ENCODE measurements at regions not wholly inside any gene's neighbourhood (a gene's known extent, or its start where the extent isn't known, plus 50 kb on each side); places are given as distances from the start of the nearest gene placed in this dataset.
A peak's percentile ranks its signal among the peaks of the same experiment; 100 is the strongest.

- H3K27me3 ChIP-seq = no peaks in the 10 kb centered on the region
- H3K36me3 ChIP-seq = no peaks in the 10 kb centered on the region
- peak overlapping the region; percentile 41 for H3K4me3 ChIP-seq (ENCODE audit: low read depth, low read length)
- TF ChIP-seq, protein P1, sequence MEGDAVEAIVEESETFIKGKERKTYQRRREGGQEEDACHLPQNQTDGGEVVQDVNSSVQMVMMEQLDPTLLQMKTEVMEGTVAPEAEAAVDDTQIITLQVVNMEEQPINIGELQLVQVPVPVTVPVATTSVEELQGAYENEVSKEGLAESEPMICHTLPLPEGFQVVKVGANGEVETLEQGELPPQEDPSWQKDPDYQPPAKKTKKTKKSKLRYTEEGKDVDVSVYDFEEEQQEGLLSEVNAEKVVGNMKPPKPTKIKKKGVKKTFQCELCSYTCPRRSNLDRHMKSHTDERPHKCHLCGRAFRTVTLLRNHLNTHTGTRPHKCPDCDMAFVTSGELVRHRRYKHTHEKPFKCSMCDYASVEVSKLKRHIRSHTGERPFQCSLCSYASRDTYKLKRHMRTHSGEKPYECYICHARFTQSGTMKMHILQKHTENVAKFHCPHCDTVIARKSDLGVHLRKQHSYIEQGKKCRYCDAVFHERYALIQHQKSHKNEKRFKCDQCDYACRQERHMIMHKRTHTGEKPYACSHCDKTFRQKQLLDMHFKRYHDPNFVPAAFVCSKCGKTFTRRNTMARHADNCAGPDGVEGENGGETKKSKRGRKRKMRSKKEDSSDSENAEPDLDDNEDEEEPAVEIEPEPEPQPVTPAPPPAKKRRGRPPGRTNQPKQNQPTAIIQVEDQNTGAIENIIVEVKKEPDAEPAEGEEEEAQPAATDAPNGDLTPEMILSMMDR (IDR thresholded peaks at IDR 0.05; ENCODE audit: low read depth, low read length) = no peak
- peaks cover 30% of the 10 kb centered on the region for H3K4me1 ChIP-seq
- DNase-seq = peak; percentile 93
- H3K9me3 ChIP-seq = no peaks in the 10 kb centered on the region
Observed at GRCh38 chr4:56240554-56241174, 146.6 kb downstream of the AASDH start.

GRCh38 chr4:56238251-56238650 is 149.0 kb downstream of the AASDH start:
- Histone ChIP-seq H3K4me1 (peaks cover 47% of the 10 kb centered on the region), H3K36me3 (no peaks in the 10 kb centered on the region), H3K4me3 (ENCODE audit: low read depth, low read length) (no peak overlapping the region), H3K9me3 (no peaks in the 10 kb centered on the region), H3K27me3 (no peaks in the 10 kb centered on the region)
- DNase-seq = no peak
- TF ChIP-seq, protein P1 (IDR thresholded peaks at IDR 0.05; ENCODE audit: low read depth, low read length) = no peak

DNA sequence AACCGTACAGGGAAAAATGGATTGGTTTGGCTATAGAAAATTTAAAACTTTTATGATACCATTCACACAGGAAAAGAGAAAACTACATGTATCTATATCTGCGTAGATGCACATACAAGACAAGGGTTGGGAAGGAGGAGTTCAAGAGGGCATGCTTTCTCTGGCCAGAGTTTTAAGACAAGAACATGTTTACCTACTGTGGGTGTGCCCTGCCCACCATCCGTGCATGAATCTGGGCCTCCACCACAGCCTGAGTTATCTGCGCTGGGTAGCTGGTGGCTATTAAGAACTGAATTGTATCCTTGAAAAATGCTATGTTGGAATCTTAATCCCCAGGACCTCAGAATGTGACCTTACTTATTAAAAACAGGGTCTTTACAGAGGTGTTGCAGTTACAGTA is 151.6 kb downstream of the AASDH start:
- no peak overlapping the region for H3K4me3 ChIP-seq (ENCODE audit: low read depth, low read length)
- peaks cover 3% of the 10 kb centered on the region; the same call in 1 of the 2 replicates for H3K36me3 ChIP-seq
- DNase-seq = no peak

GRCh38 chr4:56235011-56235410 is 152.3 kb downstream of the AASDH start:
- Histone ChIP-seq H3K36me3 (peaks cover 3% of the 10 kb centered on the region; the same call in 1 of the 2 replicates), H3K4me3 (ENCODE audit: low read depth, low read length) (no peak overlapping the region), H3K4me1 (peaks cover 24% of the 10 kb centered on the region), H3K27me3 (no peaks in the 10 kb centered on the region), H3K9me3 (no peaks in the 10 kb centered on the region)
- no peak for DNase-seq
- TF ChIP-seq, protein P1 (IDR thresholded peaks at IDR 0.05; ENCODE audit: low read depth, low read length) = no peak

More for the DNA sequence above, 151.6 kb downstream of the AASDH start:
- Histone ChIP-seq H3K27me3 (no peaks in the 10 kb centered on the region), H3K4me1 (peaks cover 29% of the 10 kb centered on the region), H3K9me3 (no peaks in the 10 kb centered on the region)
- TF ChIP-seq, protein P1 (IDR thresholded peaks at IDR 0.05; ENCODE audit: low read depth, low read length) = no peak

- TF ChIP-seq, protein P1 (IDR thresholded peaks at IDR 0.05; ENCODE audit: low read depth, low read length) = no peak
- peak; percentile 56 for DNase-seq
- H3K36me3 ChIP-seq = peaks cover 3% of the 10 kb centered on the region; the same call in 1 of the 2 replicates
- no peaks in the 10 kb centered on the region for H3K9me3 ChIP-seq
- H3K4me3 ChIP-seq (ENCODE audit: low read depth, low read length) = no peak overlapping the region
- H3K27me3 ChIP-seq = no peaks in the 10 kb centered on the region
- H3K4me1 ChIP-seq = peaks cover 17% of the 10 kb centered on the region
Observed at GRCh38 chr4:56234098-56234497, 153.2 kb downstream of the AASDH start.

DNA sequence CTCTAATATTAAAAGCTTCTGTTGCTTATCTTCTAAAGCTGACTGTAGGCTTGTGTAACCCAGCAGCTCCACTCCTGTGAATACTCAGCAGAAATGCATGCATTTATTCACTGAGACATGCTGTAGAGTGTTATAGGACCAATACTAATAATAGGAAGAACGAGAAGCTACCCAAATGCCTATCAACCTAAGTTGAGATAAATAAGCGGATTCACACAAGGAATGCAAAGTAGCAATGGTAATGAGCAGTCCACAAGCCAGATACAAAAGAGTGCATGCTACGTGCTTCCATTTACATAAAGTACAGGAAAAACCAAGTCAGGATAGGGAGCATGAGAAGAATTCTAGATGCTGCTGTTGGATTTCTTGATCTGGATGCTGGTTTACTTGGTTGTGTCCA is 155.9 kb downstream of the AASDH start:
- TF ChIP-seq, protein P1 (IDR thresholded peaks at IDR 0.05; ENCODE audit: low read depth, low read length) = no peak
- no peak for DNase-seq
- Histone ChIP-seq H3K4me3 (ENCODE audit: low read depth, low read length) (no peak overlapping the region), H3K9me3 (no peaks in the 10 kb centered on the region), H3K27me3 (no peaks in the 10 kb centered on the region), H3K4me1 (peaks cover 17% of the 10 kb centered on the region), H3K36me3 (peaks cover 3% of the 10 kb centered on the region; the same call in 1 of the 2 replicates)

Data from BE2C (cell line).